Neural cell (in vitro differentiated cells): ENCODE measurements at regions not wholly inside any gene's neighbourhood (a gene's known extent, or its start where the extent isn't known, plus 50 kb on each side); places are given as distances from the start of the nearest gene placed in this dataset.

Experiments
- CTCF ChIP-seq: fragments of 450-650 bp; IDR thresholded peaks from 2 replicates; pipeline ENCODE4 v1.5.1; 2014; ENCODE audit warnings: antibody characterized with exemption, mild to moderate bottlenecking, moderate library complexity; ENCODE audit not compliant: poor library complexity, severe bottlenecking
- EP300 ChIP-seq: fragments of 450-650 bp; conservative IDR thresholded peaks from 2 replicates; pipeline ENCODE4 v1.6.1; 2014; ENCODE audit warnings: antibody characterized with exemption, mild to moderate bottlenecking, moderate library complexity; ENCODE audit not compliant: poor library complexity, severe bottlenecking
- EZH2 ChIP-seq: fragments of 200-600, 300-800 bp; shearing (Covaris generic), sonication (generic); IDR thresholded peaks from 2 replicates; pipeline ENCODE4 v1.6.1; 2014; ENCODE audit warnings: antibody characterized with exemption, low read length, borderline replicate concordance, mild to moderate bottlenecking; ENCODE audit not compliant: insufficient read depth, poor library complexity, severe bottlenecking
- MXI1 ChIP-seq: fragments of 450-650 bp; conservative IDR thresholded peaks from 2 replicates; pipeline ENCODE4 v1.6.1; 2014; ENCODE audit warnings: antibody characterized with exemption, mild to moderate bottlenecking; ENCODE audit not compliant: poor library complexity, severe bottlenecking
- POLR2AphosphoS5 ChIP-seq: IDR thresholded peaks from 2 replicates; pipeline ENCODE4 v1.6.1; 2012
- RAD21 ChIP-seq: fragments of 450-650 bp; conservative IDR thresholded peaks from 2 replicates; pipeline ENCODE4 v1.6.1; 2014; ENCODE audit warnings: antibody characterized with exemption, mild to moderate bottlenecking, moderate library complexity
- SMC3 ChIP-seq: fragments of 450-650 bp; conservative IDR thresholded peaks from 2 replicates; pipeline ENCODE4 v1.6.1; 2014; ENCODE audit warnings: antibody characterized with exemption, mild to moderate bottlenecking, moderate library complexity; ENCODE audit not compliant: poor library complexity
- TAF1 ChIP-seq: IDR thresholded peaks from 2 replicates; pipeline ENCODE4 v1.6.1; 2012; ENCODE audit warnings: low read depth
- TF ChIP-seq, protein P1 (sequence below): IDR thresholded peaks from 2 replicates; pipeline ENCODE4 v1.6.1; 2012; ENCODE audit warnings: borderline replicate concordance

- TF ChIP-seq EZH2 (no peak), EP300 (no peak), CTCF (no peak), TAF1 (no peak), MXI1 (no peak), POLR2AphosphoS5 (no peak), RAD21 (no peak), SMC3 (no peak)
- TF ChIP-seq, protein P1, sequence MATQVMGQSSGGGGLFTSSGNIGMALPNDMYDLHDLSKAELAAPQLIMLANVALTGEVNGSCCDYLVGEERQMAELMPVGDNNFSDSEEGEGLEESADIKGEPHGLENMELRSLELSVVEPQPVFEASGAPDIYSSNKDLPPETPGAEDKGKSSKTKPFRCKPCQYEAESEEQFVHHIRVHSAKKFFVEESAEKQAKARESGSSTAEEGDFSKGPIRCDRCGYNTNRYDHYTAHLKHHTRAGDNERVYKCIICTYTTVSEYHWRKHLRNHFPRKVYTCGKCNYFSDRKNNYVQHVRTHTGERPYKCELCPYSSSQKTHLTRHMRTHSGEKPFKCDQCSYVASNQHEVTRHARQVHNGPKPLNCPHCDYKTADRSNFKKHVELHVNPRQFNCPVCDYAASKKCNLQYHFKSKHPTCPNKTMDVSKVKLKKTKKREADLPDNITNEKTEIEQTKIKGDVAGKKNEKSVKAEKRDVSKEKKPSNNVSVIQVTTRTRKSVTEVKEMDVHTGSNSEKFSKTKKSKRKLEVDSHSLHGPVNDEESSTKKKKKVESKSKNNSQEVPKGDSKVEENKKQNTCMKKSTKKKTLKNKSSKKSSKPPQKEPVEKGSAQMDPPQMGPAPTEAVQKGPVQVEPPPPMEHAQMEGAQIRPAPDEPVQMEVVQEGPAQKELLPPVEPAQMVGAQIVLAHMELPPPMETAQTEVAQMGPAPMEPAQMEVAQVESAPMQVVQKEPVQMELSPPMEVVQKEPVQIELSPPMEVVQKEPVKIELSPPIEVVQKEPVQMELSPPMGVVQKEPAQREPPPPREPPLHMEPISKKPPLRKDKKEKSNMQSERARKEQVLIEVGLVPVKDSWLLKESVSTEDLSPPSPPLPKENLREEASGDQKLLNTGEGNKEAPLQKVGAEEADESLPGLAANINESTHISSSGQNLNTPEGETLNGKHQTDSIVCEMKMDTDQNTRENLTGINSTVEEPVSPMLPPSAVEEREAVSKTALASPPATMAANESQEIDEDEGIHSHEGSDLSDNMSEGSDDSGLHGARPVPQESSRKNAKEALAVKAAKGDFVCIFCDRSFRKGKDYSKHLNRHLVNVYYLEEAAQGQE: no peak
Observed at GRCh38 chr2:589281-590130, 87.7 kb downstream of the TMEM18 start.
